ENCODE measurements at regions not wholly inside any gene's neighbourhood (a gene's known extent, or its start where the extent isn't known, plus 50 kb on each side); places are given as distances from the start of the nearest gene placed in this dataset.

GRCh38 chr11:69954756-69955155 lies 123.4 kb upstream of the ANO1 start:
- Mint-ChIP-seq H3K27me3 (ENCODE audit: low read depth in 2 of 2) (peaks cover 3 to 8% of the 10 kb centered on the region in 2 donors), H3K4me3 (no peak overlapping the region), H3K4me1 (no peaks in the 10 kb centered on the region), H3K27ac (no peak overlapping the region), H3K9me3 (peaks cover 0 to 2% of the 10 kb centered on the region in 2 donors), H3K36me3 (no peaks in the 10 kb centered on the region)
- intact Hi-C loops (cut with micrococcal nuclease) = no loop called here
- H3K4me3 ChIP-seq (ENCODE audit: low read length) = no peak overlapping the region
- DNase-seq (no peak), ATAC-seq (no peak)
- no peak overlapping the region for H3K27ac ChIP-seq (ENCODE audit: low read length)
- peaks cover 9% of the 10 kb centered on the region for H3K9me3 ChIP-seq (ENCODE audit: control insufficient read depth, insufficient read depth, low read length)
- H3K27me3 ChIP-seq (ENCODE audit: control insufficient read depth, insufficient read depth, low read length) = peaks cover 2% of the 10 kb centered on the region
- 85% methylated on average over 12 of the region's 12 CpGs for WGBS (ENCODE audit: insufficient coverage)
- no peaks in the 10 kb centered on the region for H3K36me3 ChIP-seq (ENCODE audit: control insufficient read depth, insufficient read depth, low read length)
- no peak for TF ChIP-seq CTCF (IDR thresholded peaks at IDR 0.05)
- no peaks in the 10 kb centered on the region for H3K4me1 ChIP-seq (ENCODE audit: control insufficient read depth, insufficient read depth, low read length)

GRCh38 chr11:69956669-69957190 lies 121.4 kb upstream of the ANO1 start:
- Histone ChIP-seq H3K4me1 (ENCODE audit: control insufficient read depth, insufficient read depth, low read length) (no peaks in the 10 kb centered on the region), H3K36me3 (ENCODE audit: control insufficient read depth, insufficient read depth, low read length) (no peaks in the 10 kb centered on the region), H3K4me3 (ENCODE audit: low read length) (no peak overlapping the region), H3K27ac (ENCODE audit: low read length) (no peak overlapping the region), H3K27me3 (ENCODE audit: control insufficient read depth, insufficient read depth, low read length) (no peaks in the 10 kb centered on the region), H3K9me3 (ENCODE audit: control insufficient read depth, insufficient read depth, low read length) (no peaks in the 10 kb centered on the region)
- no peak overlapping the region for H3K4me3 Mint-ChIP-seq
- no peaks in the 10 kb centered on the region for H3K4me1 Mint-ChIP-seq
- H3K36me3 Mint-ChIP-seq = no peaks in the 10 kb centered on the region
- TF ChIP-seq CTCF (IDR thresholded peaks at IDR 0.05) = no peak
- no peaks in the 10 kb centered on the region for H3K9me3 Mint-ChIP-seq
- 89% methylated on average over 8 of the region's 8 CpGs for whole genome bisulfite sequencing (ENCODE audit: insufficient coverage)
- H3K27ac Mint-ChIP-seq = no peak overlapping the region
- DNase-seq (no peak), ATAC-seq (no peak)
- H3K27me3 Mint-ChIP-seq (ENCODE audit: low read depth in 2 of 2) = peaks cover 7% of the 10 kb centered on the region in 2 donors
- intact Hi-C loops (cut with micrococcal nuclease) = no loop called here

GRCh38 chr11:69957849-69958248 lies 120.3 kb upstream of the ANO1 start:
- intact Hi-C loops (cut with micrococcal nuclease) = no loop called here
- no peak for TF ChIP-seq CTCF (IDR thresholded peaks at IDR 0.05)
- ATAC-seq = no peak
- no peaks in the 10 kb centered on the region for H3K4me1 Mint-ChIP-seq
- DNase-seq = no peak
- H3K9me3 ChIP-seq (ENCODE audit: control insufficient read depth, insufficient read depth, low read length) = no peaks in the 10 kb centered on the region
- H3K36me3 Mint-ChIP-seq = no peaks in the 10 kb centered on the region
- H3K9me3 Mint-ChIP-seq = no peaks in the 10 kb centered on the region
- H3K4me3 Mint-ChIP-seq = no peak overlapping the region
- peaks cover 4 to 7% of the 10 kb centered on the region in 2 donors for H3K27me3 Mint-ChIP-seq (ENCODE audit: low read depth in 2 of 2)
- H3K27ac ChIP-seq (ENCODE audit: low read length) = no peak overlapping the region
- no peaks in the 10 kb centered on the region for H3K27me3 ChIP-seq (ENCODE audit: control insufficient read depth, insufficient read depth, low read length)
- H3K27ac Mint-ChIP-seq = no peak overlapping the region
- H3K36me3 ChIP-seq (ENCODE audit: control insufficient read depth, insufficient read depth, low read length) = no peaks in the 10 kb centered on the region
- 88% methylated on average over 7 of the region's 7 CpGs for WGBS (ENCODE audit: insufficient coverage)
- H3K4me3 ChIP-seq (ENCODE audit: low read length) = no peak overlapping the region
- H3K4me1 ChIP-seq (ENCODE audit: control insufficient read depth, insufficient read depth, low read length) = no peaks in the 10 kb centered on the region

- ATAC-seq = no peak
- H3K4me3 Mint-ChIP-seq = no peak overlapping the region
- WGBS (ENCODE audit: insufficient coverage) = 84% methylated on average over 2 of the region's 2 CpGs
Measured at GRCh38 chr11:69958308-69958707, 119.8 kb upstream of the ANO1 start.

More at GRCh38 chr11:69958308-69958707, 119.8 kb upstream of the ANO1 start:
- no peaks in the 10 kb centered on the region for H3K9me3 Mint-ChIP-seq
- no peaks in the 10 kb centered on the region for H3K9me3 ChIP-seq (ENCODE audit: control insufficient read depth, insufficient read depth, low read length)
- no peak overlapping the region for H3K27ac Mint-ChIP-seq
- H3K4me1 ChIP-seq (ENCODE audit: control insufficient read depth, insufficient read depth, low read length) = no peaks in the 10 kb centered on the region
- no peak overlapping the region for H3K27ac ChIP-seq (ENCODE audit: low read length)
- TF ChIP-seq CTCF (IDR thresholded peaks at IDR 0.05) = no peak
- H3K36me3 Mint-ChIP-seq = no peaks in the 10 kb centered on the region
- peaks cover 3 to 7% of the 10 kb centered on the region in 2 donors for H3K27me3 Mint-ChIP-seq (ENCODE audit: low read depth in 2 of 2)
- DNase-seq = no peak
- H3K4me3 ChIP-seq (ENCODE audit: low read length) = no peak overlapping the region
- no peaks in the 10 kb centered on the region for H3K27me3 ChIP-seq (ENCODE audit: control insufficient read depth, insufficient read depth, low read length)
- no peaks in the 10 kb centered on the region for H3K4me1 Mint-ChIP-seq
- H3K36me3 ChIP-seq (ENCODE audit: control insufficient read depth, insufficient read depth, low read length) = no peaks in the 10 kb centered on the region
- intact Hi-C loops (cut with micrococcal nuclease) = no loop called here

Data from natural killer cell (primary cell).